HG02610 (cell line): ENCODE measurements at regions not wholly inside any gene's neighbourhood (a gene's known extent, or its start where the extent isn't known, plus 50 kb on each side); places are given as distances from the start of the nearest gene placed in this dataset.
A peak's percentile ranks its signal among the peaks of the same experiment; 100 is the strongest.

Experiments used
- ATAC-seq: cut with Tn5 transposase; IDR thresholded peaks from one replicate; pipeline ENCODE4 v1.9.1; 2021; ENCODE audit warnings: mild to moderate bottlenecking, moderate library complexity; ENCODE audit not compliant: unreplicated experiment

DNA sequence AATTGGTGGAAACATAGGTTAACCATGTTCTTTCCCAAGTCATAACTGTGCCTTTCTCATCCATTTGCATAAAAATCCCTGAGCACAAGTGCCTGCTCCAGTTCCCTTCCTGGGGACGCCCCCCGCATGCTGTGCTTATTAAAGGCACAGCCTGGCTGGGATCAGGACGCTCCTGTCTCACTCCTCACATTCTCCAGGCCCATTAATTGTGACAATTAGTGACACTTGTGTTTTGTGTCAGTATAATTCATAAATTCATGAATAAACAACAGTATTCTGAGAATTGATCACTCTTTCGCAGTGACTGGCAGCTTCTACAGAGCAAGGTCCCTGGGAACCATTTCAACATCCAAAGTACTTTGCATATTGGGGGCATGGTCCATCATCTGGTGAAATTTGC, 1354.4 kb downstream of the TBC1D22A start:
- no peak for ATAC-seq

DNA sequence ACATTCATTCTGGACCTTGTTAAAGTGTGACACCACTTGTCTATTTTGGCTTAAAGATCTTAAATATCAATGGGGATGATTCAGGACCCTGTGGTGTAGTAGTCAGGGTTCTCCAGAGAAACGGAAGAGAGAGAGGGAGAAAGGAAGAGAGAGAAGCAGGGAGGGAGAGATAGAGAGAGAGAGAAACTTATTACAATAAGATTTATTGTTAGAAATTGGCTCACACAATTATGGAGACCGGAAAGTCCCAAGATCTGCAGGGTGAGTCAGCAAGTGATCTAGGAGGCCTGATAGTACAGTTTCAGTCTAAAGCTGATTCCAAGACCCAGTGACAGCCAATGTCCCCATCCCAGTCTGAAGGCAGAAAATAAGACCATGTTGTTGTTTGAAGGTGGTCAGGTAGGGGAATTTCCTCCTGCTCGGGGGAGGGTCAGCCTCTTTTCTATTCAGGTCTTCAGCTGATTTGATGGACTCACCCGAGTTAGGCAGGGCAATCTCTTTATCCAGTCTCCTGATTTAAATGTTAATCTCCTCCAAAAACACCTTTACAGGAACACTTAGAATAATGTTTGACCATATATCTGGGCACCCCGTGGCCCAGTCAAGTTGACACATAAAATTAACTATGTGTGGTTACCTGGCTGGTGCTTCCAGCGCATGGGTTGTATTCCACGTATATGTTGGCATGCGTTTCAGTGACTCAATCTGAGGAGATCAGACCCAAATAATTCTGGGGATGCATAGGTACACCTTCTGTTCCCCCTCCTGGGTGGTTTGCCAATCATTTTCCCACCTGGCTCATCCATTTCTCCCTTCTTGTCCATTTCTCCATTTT, 1350.5 kb downstream of the TBC1D22A start:
- ATAC-seq: peak; percentile 46

- ATAC-seq: no peak
These were observed 1344.3 kb downstream of the TBC1D22A start for GRCh38 chr22:48106715-48107259.

- ATAC-seq: no peak
These were observed 1343.8 kb downstream of the TBC1D22A start for GRCh38 chr22:48106215-48106614.

- ATAC-seq: no peak
These were observed 1342.8 kb downstream of the TBC1D22A start for GRCh38 chr22:48105259-48105658.

GRCh38 chr22:48104766-48105165, 1342.3 kb downstream of the TBC1D22A start:
- ATAC-seq: no peak

DNA sequence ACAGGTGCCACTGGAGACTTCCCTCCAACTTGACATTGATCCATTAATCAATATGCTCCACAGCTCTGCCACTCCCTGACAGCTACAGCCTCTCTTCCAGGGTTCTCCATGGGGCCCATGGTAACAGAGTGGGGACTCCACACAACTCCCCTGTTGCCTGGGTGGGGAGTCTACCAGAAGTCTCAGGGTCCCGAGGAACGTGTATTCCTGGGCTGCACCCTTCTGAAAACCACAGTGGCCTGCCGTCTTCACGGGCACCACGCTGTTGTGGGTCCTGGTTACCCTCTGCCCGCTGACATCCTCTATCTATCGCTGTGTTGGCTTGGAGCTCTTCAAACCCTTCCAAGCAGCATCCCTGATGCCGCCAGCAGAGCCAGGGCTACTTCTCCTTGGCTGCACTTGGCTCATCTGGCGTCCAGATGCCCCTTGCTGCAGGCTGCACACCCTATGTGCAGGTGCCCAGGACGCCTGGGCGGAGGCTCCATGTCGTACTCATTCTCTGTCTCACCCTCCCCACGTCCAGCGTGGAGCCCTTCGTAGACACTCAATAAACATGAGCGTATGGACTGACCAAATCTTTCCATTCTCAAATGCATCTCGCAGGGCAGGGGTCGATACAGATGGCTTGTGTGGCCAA, 1341.8 kb downstream of the TBC1D22A start:
- no peak for ATAC-seq

- no peak for ATAC-seq
These were observed 1340.9 kb downstream of the TBC1D22A start for GRCh38 chr22:48103126-48103875.

GRCh38 chr22:48102581-48102980, 1340.1 kb downstream of the TBC1D22A start:
- no peak for ATAC-seq

DNA sequence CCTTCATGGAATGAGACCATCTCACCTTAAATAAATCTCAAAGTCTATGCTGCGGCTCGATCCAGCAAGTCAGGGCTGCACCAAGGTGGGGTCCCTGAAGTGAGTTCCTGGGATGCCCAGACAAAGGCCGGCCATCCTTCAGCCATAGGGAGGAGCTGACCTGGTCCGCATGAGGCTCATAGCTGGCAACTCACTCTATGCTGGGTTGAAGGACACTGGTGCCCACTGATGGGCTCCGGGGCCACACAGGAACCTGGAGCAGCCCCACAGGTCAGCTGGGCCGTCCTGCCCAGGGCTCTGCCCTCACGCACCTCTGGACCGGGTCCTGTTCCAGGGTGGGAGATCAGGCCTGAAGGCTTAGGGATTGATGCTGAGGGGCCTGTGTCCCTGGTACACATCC, 1339.3 kb downstream of the TBC1D22A start:
- no peak for ATAC-seq

DNA sequence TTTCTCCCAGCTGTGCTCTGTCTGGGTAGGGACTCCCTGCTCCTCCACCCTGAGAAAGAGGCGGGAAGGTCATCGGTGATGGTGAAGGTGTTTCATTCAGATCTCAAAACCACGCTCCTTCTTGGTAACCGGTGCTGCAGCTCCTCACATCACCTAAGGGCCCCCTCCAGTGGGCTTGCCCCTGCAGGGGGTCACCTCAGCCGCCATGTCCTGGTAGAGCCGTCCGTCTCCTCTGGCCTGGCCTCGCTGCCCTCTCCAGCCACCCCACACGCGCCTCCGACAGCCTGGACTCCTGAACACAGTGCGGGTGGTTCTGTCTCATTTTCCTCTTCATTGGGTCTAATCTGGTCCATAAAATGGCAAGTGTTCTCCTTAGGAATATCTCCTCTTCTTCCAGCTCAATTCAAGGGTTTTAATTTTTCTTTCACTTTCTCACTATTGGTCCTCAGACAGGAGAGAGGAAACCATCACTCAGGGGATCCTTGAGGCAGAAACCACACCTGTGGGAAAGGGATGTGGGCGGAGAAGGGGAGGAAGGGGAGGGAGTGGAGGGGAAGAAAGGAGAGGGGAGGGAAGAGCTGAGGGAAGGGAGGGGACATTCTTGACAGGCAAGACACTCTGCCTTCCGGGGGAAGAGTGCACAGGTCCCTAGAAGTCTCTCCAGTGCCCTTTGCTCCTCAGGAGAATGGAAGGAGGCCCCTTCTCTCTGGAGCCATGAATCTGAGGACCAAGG, 1338.4 kb downstream of the TBC1D22A start:
- no peak for ATAC-seq

- no peak for ATAC-seq
These were observed 1337.2 kb downstream of the TBC1D22A start for GRCh38 chr22:48099671-48100070.

GRCh38 chr22:48099251-48099650, 1336.8 kb downstream of the TBC1D22A start:
- no peak for ATAC-seq

GRCh38 chr22:48098921-48099245, 1336.4 kb downstream of the TBC1D22A start:
- no peak for ATAC-seq

DNA sequence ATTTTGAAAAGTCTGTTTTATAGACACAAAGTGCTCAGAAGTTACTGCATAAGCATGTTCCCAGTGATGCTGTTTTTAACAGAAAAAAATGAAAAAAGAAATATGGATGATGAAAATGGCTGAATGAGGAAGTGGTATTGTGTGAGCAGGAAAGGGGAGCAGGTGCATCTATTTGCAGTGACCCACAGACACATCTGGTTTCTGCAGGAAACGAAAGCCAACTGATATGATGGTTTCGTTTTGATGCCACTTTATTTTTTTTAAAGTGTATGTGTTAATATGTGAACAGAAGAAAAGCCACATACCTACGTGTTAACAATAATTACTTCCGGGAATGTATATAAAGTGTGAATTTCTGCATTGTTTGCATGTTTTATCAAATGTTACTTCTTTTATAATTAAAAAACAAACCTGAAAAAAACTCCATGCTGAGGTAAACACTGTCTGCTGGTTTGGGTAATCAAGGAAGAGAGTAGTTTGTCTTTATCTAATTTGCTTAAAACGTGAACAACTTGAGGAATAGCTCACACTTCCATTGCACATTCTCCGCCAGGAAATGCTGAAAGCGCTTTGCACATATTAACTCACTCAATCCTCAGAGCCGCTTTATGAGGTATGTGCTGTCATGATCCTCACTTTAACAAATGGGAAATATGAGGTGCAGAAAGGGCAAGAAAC, 1335.9 kb downstream of the TBC1D22A start:
- ATAC-seq: peak; percentile 76

DNA sequence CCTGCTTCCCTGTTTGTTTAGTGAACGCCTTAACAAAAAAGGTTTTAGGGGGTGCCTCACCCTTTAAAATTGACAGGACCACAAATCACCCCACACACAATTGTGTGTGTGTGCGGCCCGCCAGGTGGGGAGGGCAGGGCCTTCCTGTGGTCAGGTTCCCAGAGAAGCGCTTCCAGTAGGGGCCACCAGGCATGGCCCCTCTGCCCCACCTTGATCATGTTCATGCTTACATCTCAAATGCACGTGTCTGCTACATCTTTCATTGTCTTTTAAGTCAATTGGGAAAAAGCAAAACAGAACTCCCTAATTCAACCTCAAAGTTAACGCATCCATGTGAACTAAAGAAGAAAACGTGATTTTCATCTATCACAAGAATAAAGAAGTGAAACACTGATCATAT, 1335.3 kb downstream of the TBC1D22A start:
- peak; percentile 2 for ATAC-seq

DNA sequence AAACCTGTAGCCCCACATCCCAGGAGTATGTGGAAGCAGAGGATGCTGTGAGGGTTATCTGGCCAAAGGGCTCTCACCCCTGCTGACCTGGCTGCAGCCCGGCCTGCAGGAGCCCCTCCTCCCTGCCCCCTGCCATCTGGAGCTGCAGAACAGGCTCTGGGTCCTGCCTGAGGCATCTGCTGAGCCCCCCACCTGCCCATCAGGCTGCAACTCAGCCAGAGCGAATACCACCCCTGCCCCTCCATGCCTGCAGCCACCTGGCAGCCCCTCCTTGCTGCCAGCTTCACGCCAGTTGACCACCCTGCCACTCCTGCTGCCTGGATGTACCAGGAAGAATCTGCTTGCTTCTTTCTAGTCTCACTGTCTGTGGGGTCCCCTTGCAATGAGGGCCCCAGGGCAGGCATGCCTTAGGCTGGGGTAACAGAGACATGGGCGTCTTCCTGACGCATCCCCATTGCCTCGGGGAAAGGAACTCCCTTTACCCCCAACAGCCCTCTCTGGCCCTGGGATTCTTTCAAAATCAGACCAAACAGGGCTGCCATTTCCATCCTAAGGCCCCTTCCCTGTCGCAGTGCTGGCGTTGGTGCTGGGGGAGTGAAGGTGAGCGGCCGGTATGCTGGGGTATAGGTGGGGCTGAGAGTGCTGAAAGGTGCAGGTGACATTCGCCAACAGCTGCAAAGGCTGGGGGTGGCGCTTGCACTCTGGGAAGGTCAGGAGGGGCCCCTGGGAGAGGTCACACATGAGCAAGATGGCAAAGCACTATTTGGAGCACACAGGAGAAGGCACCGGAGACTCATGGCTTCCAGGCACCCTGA, 1334.6 kb downstream of the TBC1D22A start:
- ATAC-seq: no peak

GRCh38 chr22:48096411-48096810, 1334.0 kb downstream of the TBC1D22A start:
- no peak for ATAC-seq

DNA sequence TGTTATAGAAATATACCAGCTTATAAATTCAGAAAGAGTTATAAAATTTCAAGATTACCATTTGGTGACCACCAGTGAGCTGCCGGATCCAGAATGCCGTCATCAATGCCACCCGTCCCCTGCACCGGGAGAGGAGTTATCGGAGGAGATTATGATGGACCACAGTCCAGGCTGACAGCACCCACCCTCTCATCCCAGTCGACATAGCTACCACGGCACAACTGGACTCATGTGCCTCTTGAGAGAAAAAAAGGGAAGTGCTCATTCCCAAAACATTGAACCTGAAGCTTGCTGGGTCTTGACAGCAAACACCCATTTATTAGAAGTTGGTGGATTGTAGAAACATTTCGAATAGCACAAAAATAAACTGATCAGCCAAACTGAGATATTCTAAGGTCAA, 1331.5 kb downstream of the TBC1D22A start:
- ATAC-seq: no peak

DNA sequence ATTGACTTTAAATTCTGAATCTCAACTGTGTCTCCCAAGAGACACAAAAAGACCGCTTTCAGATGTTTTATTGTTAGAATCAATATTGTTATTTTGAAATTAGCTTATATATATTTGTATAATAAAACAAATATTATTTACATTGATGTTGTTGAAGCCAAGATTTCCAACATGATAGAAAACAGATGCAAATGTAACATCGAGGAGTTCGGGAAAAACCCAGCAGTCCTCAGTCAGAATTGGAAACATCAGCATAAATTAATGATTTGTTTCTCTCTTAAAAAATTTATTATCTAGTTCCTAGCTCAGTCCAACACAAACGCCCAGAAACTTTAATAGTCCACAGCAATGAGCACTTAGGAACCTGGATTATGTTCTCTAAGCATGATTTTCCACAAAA, 1330.4 kb downstream of the TBC1D22A start:
- ATAC-seq: no peak
